Activated T-cell treated with anti-CD3 and anti-CD28 coated beads, Interleukin-2, amount 50 U/mL, for 48 hours (primary cell): ENCODE measurements at regions not wholly inside any gene's neighbourhood (a gene's known extent, or its start where the extent isn't known, plus 50 kb on each side); places are given as distances from the start of the nearest gene placed in this dataset.

Experiments
- DNase-seq, 2 experiments: peaks; one replicate each; pipeline ENCODE4 v3.0.0-alpha.2; 2020

DNA sequence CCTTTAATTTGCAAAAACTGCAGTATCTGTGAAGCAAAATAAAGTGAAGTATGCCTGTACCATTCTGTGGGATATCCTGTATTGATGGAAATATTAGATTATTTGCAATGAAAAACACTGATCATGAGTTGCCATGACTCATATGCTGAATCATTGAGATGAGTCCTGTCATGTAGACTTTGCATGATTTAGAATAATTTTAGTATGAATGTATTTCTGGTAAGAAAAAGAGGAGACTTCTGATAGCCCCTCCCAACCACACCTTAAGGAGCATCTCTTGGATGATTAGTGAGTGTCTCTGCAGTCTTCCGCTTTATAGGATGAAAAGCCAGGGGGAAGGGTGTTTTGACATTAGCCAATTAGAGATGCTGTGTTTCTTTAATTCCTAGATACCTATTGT lies 55.2 kb upstream of the PTGS2 start:
- no peak for DNase-seq

GRCh38 chr1:186730951-186731729 lies 50.9 kb upstream of the PTGS2 start:
- no peak for DNase-seq
